ENCODE measurements at regions not wholly inside any gene's neighbourhood (a gene's known extent, or its start where the extent isn't known, plus 50 kb on each side); places are given as distances from the start of the nearest gene placed in this dataset.

DNA sequence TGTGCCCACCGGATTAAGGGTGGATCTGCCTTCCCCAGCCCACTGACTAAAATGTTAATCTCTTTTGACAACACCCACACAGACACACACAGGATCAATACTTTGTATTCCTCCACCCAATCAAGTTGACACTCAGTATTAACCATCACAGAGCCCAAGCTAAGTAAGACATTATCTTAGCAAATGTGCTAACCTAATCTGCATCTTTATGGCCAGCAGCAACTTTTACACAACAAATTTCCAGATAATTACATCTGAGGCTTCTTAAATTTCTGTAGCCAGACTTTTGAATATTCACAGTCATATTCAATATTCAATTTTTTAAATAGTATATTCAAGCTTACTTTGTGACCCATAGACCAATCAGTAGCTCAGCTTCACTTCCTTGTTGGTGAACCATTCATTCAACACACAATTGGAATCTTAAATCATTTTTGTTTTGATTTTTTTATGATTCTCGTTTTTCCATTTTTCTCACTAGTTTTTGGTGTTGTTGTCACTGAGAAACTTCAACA lies 594.2 kb downstream of the IPMK start:
- Histone ChIP-seq H3K27me3 (replicated peaks; ENCODE audit: control insufficient read depth, insufficient read depth, low read length) (no peaks in the 10 kb centered on the region), H3K36me3 (ENCODE audit: control insufficient read depth, insufficient read depth, low read length) (no peaks in the 10 kb centered on the region), H3K4me3 (ENCODE audit: low read depth, low read length) (no peak overlapping the region), H3K4me1 (no peaks in the 10 kb centered on the region), H3K9me3 (no peaks in the 10 kb centered on the region)
- no peak for TF ChIP-seq CTCF (IDR thresholded peaks at IDR 0.05; ENCODE audit: insufficient read depth in 1 of 2, low read depth in 1 of 2, low read length in 1 of 2, severe bottlenecking in 1 of 2, unreplicated experiment in 1 of 2)
- intact Hi-C loops (cut with micrococcal nuclease; ENCODE audit: unreplicated experiment) = no loop called here
- Mint-ChIP-seq H3K4me3 (ENCODE audit: unreplicated experiment) (no peak overlapping the region), H3K9me3 (ENCODE audit: unreplicated experiment) (no peaks in the 10 kb centered on the region), H3K4me1 (ENCODE audit: low read depth, unreplicated experiment) (no peaks in the 10 kb centered on the region), H3K27me3 (ENCODE audit: insufficient read depth, unreplicated experiment) (peaks cover 2% of the 10 kb centered on the region), H3K27ac (ENCODE audit: unreplicated experiment) (no peak overlapping the region), H3K36me3 (ENCODE audit: insufficient read depth, unreplicated experiment) (no peaks in the 10 kb centered on the region)
- CTCF ChIA-PET = no interaction called here
- no TSS peak for BruUV-seq (replicated peaks)
- POLR2A ChIA-PET = no interaction called here
- no peak for DNase-seq

GRCh38 chr10:57664815-57665214 lies 602.9 kb downstream of the IPMK start:
- no peak overlapping the region for H3K4me3 Mint-ChIP-seq (ENCODE audit: unreplicated experiment)
- Histone ChIP-seq H3K36me3 (ENCODE audit: control insufficient read depth, insufficient read depth, low read length) (no peaks in the 10 kb centered on the region), H3K9me3 (no peaks in the 10 kb centered on the region), H3K4me1 (no peaks in the 10 kb centered on the region), H3K27me3 (replicated peaks; ENCODE audit: control insufficient read depth, insufficient read depth, low read length) (no peaks in the 10 kb centered on the region), H3K4me3 (ENCODE audit: low read depth, low read length) (no peak overlapping the region)
- no peaks in the 10 kb centered on the region for H3K9me3 Mint-ChIP-seq (ENCODE audit: unreplicated experiment)
- H3K27me3 Mint-ChIP-seq (ENCODE audit: insufficient read depth, unreplicated experiment) = peaks cover 6% of the 10 kb centered on the region
- no peak for DNase-seq
- H3K4me1 Mint-ChIP-seq (ENCODE audit: low read depth, unreplicated experiment) = no peaks in the 10 kb centered on the region
- POLR2A ChIA-PET = no interaction called here
- no TSS peak for BruUV-seq (replicated peaks)
- CTCF ChIA-PET = no interaction called here
- H3K27ac Mint-ChIP-seq (ENCODE audit: unreplicated experiment) = no peak overlapping the region
- intact Hi-C loops (cut with micrococcal nuclease; ENCODE audit: unreplicated experiment) = no loop called here
- no peak for TF ChIP-seq CTCF (IDR thresholded peaks at IDR 0.05; ENCODE audit: insufficient read depth in 1 of 2, low read depth in 1 of 2, low read length in 1 of 2, severe bottlenecking in 1 of 2, unreplicated experiment in 1 of 2)
- H3K36me3 Mint-ChIP-seq (ENCODE audit: insufficient read depth, unreplicated experiment) = no peaks in the 10 kb centered on the region

- TF ChIP-seq CTCF (IDR thresholded peaks at IDR 0.05; ENCODE audit: insufficient read depth in 1 of 2, low read depth in 1 of 2, low read length in 1 of 2, severe bottlenecking in 1 of 2, unreplicated experiment in 1 of 2) = no peak
- Mint-ChIP-seq H3K9me3 (ENCODE audit: unreplicated experiment) (no peaks in the 10 kb centered on the region), H3K4me1 (ENCODE audit: low read depth, unreplicated experiment) (no peaks in the 10 kb centered on the region), H3K36me3 (ENCODE audit: insufficient read depth, unreplicated experiment) (no peaks in the 10 kb centered on the region), H3K4me3 (ENCODE audit: unreplicated experiment) (no peak overlapping the region), H3K27me3 (ENCODE audit: insufficient read depth, unreplicated experiment) (peaks cover 6% of the 10 kb centered on the region), H3K27ac (ENCODE audit: unreplicated experiment) (no peak overlapping the region)
- BruUV-seq (replicated peaks) = no TSS peak
- Histone ChIP-seq H3K4me1 (no peaks in the 10 kb centered on the region), H3K4me3 (ENCODE audit: low read depth, low read length) (no peak overlapping the region), H3K9me3 (no peaks in the 10 kb centered on the region), H3K27me3 (replicated peaks; ENCODE audit: control insufficient read depth, insufficient read depth, low read length) (no peaks in the 10 kb centered on the region), H3K36me3 (ENCODE audit: control insufficient read depth, insufficient read depth, low read length) (no peaks in the 10 kb centered on the region)
- CTCF ChIA-PET = no interaction called here
- POLR2A ChIA-PET = no interaction called here
- DNase-seq = no peak
- intact Hi-C loops (cut with micrococcal nuclease; ENCODE audit: unreplicated experiment) = no loop called here
Measured at GRCh38 chr10:57663401-57663800, 604.3 kb downstream of the IPMK start.

Data from Caco-2 (cell line).